ENCODE measurements at regions not wholly inside any gene's neighbourhood (a gene's known extent, or its start where the extent isn't known, plus 50 kb on each side); places are given as distances from the start of the nearest gene placed in this dataset.

DNA sequence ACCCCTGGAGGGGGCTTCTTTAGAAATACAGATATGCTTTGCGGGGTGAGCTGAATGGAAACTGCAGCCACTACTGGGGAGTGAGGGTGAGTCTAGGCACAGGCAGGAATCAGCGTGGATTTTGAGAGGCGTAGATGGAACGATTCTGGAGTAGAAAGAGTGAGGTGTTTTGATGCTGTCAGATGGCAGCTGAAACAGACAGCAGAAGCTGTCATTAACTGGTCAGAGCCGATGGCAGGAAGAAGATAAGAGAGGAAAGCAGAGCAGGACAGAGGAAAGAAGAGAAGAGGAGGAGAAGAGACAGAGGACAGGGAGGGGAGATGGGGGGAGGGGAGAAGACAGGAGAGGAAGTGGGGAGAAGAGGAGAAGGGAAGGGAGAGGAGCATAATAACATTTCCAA lies 138.5 kb downstream of the LRIG2 start:
- TF ChIP-seq, protein P1, sequence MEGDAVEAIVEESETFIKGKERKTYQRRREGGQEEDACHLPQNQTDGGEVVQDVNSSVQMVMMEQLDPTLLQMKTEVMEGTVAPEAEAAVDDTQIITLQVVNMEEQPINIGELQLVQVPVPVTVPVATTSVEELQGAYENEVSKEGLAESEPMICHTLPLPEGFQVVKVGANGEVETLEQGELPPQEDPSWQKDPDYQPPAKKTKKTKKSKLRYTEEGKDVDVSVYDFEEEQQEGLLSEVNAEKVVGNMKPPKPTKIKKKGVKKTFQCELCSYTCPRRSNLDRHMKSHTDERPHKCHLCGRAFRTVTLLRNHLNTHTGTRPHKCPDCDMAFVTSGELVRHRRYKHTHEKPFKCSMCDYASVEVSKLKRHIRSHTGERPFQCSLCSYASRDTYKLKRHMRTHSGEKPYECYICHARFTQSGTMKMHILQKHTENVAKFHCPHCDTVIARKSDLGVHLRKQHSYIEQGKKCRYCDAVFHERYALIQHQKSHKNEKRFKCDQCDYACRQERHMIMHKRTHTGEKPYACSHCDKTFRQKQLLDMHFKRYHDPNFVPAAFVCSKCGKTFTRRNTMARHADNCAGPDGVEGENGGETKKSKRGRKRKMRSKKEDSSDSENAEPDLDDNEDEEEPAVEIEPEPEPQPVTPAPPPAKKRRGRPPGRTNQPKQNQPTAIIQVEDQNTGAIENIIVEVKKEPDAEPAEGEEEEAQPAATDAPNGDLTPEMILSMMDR (IDR thresholded peaks at IDR 0.05; ENCODE audit: extremely low read depth, low read depth, low read length), result no peak
- Histone ChIP-seq H3K4me2 (ENCODE audit: insufficient read depth, low read length) (no peak overlapping the region), H3K79me2 (ENCODE audit: insufficient read depth, low read length) (no peaks in the 10 kb centered on the region), H3K4me1 (ENCODE audit: insufficient read depth, low read length) (no peaks in the 10 kb centered on the region), H3K9me3 (ENCODE audit: low read depth, low read length) (no peaks in the 10 kb centered on the region), H2AFZ (ENCODE audit: low read length) (no peak overlapping the region), H3K4me3 (ENCODE audit: insufficient read depth, low read length) (no peak overlapping the region), H3K27ac (ENCODE audit: low read depth, low read length) (no peak overlapping the region), H4K20me1 (ENCODE audit: insufficient read depth, low read length) (no peaks in the 10 kb centered on the region), H3K27me3 (ENCODE audit: insufficient read depth, low read length) (peaks cover 18% of the 10 kb centered on the region), H3K36me3 (ENCODE audit: insufficient read depth, low read length) (no peaks in the 10 kb centered on the region)
- DNase-seq (ENCODE audit: insufficient read length, low spot score, missing footprints), result no peak

DNA sequence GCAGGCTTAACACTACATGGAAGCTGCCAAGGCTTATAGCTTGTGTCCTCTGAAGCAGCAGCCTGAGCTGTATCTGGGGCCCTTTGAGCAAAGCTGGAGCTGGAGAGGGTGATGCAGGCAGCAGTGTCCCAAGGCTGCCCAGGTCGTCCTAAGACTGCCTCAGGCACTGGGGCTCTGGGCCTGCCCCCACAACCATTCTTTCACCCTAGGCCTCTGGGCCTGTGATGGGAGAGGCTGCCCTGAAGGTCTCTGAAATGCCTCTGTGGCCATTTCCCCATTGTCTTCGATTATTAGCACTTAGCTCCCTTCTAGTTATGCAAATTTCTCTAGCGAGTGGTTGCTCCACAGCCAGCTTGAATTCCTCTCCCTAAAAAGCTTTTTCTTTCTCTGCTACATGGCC lies 142.0 kb downstream of the LRIG2 start:
- DNase-seq (ENCODE audit: insufficient read length, low spot score, missing footprints), result no peak
- Histone ChIP-seq H3K79me2 (ENCODE audit: insufficient read depth, low read length) (no peaks in the 10 kb centered on the region), H2AFZ (ENCODE audit: low read length) (no peak overlapping the region), H3K27ac (ENCODE audit: low read depth, low read length) (no peak overlapping the region), H3K4me1 (ENCODE audit: insufficient read depth, low read length) (no peaks in the 10 kb centered on the region), H3K9me3 (ENCODE audit: low read depth, low read length) (no peaks in the 10 kb centered on the region), H3K4me2 (ENCODE audit: insufficient read depth, low read length) (no peak overlapping the region), H3K27me3 (ENCODE audit: insufficient read depth, low read length) (peaks cover 17% of the 10 kb centered on the region), H4K20me1 (ENCODE audit: insufficient read depth, low read length) (no peaks in the 10 kb centered on the region), H3K4me3 (ENCODE audit: insufficient read depth, low read length) (no peak overlapping the region), H3K36me3 (ENCODE audit: insufficient read depth, low read length) (no peaks in the 10 kb centered on the region)
- TF ChIP-seq, protein P1 (IDR thresholded peaks at IDR 0.05; ENCODE audit: extremely low read depth, low read depth, low read length), result no peak

DNA sequence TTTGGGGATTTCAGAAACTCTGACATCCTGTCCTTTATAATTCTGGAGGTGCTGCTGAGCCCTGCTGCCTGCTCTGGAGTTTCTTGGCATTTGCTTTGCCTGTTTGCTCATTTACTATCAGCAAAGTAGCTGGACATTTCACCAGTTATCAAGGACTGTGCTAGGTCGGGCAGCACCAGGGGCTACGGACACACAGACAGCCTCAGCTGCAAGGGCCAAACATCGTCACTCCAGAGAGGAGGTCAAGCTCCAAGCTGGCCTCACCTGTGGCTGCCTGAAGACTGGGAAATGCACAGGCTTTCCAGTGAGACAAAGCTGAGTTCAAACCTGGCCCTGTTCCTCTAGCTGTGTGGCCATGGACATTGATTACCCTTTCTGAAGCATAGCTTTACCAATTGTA lies 143.7 kb downstream of the LRIG2 start:
- TF ChIP-seq, protein P1 (IDR thresholded peaks at IDR 0.05; ENCODE audit: extremely low read depth, low read depth, low read length), result no peak
- peaks cover 7% of the 10 kb centered on the region for H3K27me3 ChIP-seq (ENCODE audit: insufficient read depth, low read length)

DNA sequence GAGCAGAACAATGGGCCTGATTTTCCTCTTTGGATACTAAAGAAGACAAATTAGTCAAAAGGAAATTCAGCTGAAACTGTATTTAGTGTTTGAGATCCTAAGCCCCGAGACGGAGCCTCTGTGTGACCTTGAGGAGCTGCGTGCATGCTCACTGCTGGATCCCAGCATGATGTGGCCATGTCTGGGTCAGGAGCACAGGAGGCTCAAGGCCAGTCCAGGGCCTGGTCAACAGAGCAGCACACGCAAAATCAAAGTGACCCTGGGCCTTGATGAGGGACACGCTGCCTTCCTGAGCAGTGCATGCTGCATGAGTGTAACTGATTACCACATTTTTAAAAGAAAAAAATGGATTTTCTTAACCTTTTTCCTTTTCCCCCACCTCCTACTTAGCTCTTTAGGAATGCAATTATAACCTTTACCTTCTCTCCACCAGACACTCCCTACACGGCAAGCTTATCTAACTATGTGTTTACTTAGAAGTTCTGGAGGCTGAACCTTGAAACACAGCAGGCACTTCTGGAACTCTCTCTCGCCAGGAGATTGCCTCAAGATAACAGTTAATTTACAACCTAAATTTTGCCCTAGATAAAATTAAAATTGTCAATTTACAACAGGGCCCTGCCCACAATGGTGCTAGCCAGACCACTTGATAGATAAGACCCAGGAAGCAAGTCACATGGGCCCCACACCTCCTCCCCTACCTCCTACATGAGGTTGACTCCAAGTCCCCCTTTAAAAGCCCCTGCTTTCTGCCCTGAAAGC lies 144.6 kb downstream of the LRIG2 start:
- H4K20me1 ChIP-seq (ENCODE audit: insufficient read depth, low read length), result no peaks in the 10 kb centered on the region
- no peaks in the 10 kb centered on the region for H3K9me3 ChIP-seq (ENCODE audit: low read depth, low read length)
- H3K4me2 ChIP-seq (ENCODE audit: insufficient read depth, low read length), result no peak overlapping the region
- H3K27ac ChIP-seq (ENCODE audit: low read depth, low read length), result no peak overlapping the region
- H3K27me3 ChIP-seq (ENCODE audit: insufficient read depth, low read length), result peaks cover 7% of the 10 kb centered on the region
- H3K36me3 ChIP-seq (ENCODE audit: insufficient read depth, low read length), result no peaks in the 10 kb centered on the region
- no peak for DNase-seq (ENCODE audit: insufficient read length, low spot score, missing footprints)
- no peak overlapping the region for H2AFZ ChIP-seq (ENCODE audit: low read length)
- no peaks in the 10 kb centered on the region for H3K79me2 ChIP-seq (ENCODE audit: insufficient read depth, low read length)
- TF ChIP-seq, protein P1 (IDR thresholded peaks at IDR 0.05; ENCODE audit: extremely low read depth, low read depth, low read length), result no peak
- no peak overlapping the region for H3K4me3 ChIP-seq (ENCODE audit: insufficient read depth, low read length)
- no peaks in the 10 kb centered on the region for H3K4me1 ChIP-seq (ENCODE audit: insufficient read depth, low read length)

More for the DNA sequence above, 143.7 kb downstream of the LRIG2 start:
- H3K4me1 ChIP-seq (ENCODE audit: insufficient read depth, low read length), result no peaks in the 10 kb centered on the region
- H2AFZ ChIP-seq (ENCODE audit: low read length), result no peak overlapping the region
- H3K4me3 ChIP-seq (ENCODE audit: insufficient read depth, low read length), result no peak overlapping the region
- H3K9me3 ChIP-seq (ENCODE audit: low read depth, low read length), result no peaks in the 10 kb centered on the region
- no peak overlapping the region for H3K27ac ChIP-seq (ENCODE audit: low read depth, low read length)
- no peaks in the 10 kb centered on the region for H3K79me2 ChIP-seq (ENCODE audit: insufficient read depth, low read length)
- H3K36me3 ChIP-seq (ENCODE audit: insufficient read depth, low read length), result no peaks in the 10 kb centered on the region
- H3K4me2 ChIP-seq (ENCODE audit: insufficient read depth, low read length), result no peak overlapping the region
- no peaks in the 10 kb centered on the region for H4K20me1 ChIP-seq (ENCODE audit: insufficient read depth, low read length)
- no peak for DNase-seq (ENCODE audit: insufficient read length, low spot score, missing footprints)

Data from osteoblast (primary cell).